ACHN (cell line): ENCODE measurements at regions not wholly inside any gene's neighbourhood (a gene's known extent, or its start where the extent isn't known, plus 50 kb on each side); places are given as distances from the start of the nearest gene placed in this dataset.
"Not testable (repeated sequence)": the region's sequence is repeated elsewhere in the genome, so short reads cannot be mapped to it uniquely, and the experiment has no call there.

Experiments
- DNase-seq: peaks from one replicate; pipeline ENCODE4 v3.0.0-alpha.2; 2015
- in situ Hi-C: cut with HindIII; loops from 2 replicates; pipeline ENCODE4 v1.10.0; 2017; ENCODE audit warnings: low sequenced_read_pairs, low pct_ligation_motif_present, low pct_unique_long_range_greater_than_20kb

DNA sequence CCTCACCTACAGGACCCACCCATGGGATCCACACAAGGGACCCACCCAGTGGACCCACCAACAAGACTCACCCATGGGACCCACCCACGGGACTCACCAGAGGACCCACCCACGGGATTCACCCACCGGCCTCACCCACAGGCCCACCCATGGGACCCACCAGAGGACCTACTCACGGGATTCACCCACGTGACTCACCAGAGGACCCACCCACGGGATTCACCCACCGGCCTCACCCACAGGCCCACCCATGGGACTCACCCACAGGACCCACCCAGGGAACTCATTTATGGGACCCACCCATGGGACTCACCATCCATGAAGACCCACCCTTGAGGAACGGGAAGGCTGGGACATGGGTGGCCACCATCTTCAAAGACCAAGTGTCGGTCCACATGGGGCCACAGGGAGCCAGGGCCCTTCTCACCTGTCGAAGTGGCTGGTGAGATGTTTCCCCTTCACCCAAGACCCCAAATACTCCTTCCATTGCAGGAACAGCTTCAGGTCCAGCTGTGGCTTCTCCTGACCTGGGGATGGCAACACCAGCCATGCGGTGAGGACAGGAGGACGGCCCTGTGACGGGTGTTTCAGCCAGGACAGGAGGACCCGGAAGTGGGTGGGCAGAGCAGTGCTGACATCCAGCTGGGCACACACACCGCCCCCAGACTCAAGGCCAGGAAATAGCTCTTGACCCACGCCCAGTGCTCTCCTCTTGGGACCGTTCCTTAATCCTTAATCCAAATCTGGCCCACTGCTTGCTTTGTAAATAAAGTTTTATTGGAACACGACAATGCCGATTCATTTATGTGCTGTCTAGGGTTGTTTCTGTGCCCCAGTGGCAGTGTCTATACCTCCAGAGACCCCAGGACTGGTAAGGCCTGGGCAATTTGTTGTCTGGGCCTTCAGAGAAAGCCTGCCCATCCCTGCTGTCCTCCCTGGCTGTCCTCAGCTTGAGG lies 1005.1 kb downstream of the BRD1 start:
- in situ Hi-C loops = no loop called here
- no peak for DNase-seq

DNA sequence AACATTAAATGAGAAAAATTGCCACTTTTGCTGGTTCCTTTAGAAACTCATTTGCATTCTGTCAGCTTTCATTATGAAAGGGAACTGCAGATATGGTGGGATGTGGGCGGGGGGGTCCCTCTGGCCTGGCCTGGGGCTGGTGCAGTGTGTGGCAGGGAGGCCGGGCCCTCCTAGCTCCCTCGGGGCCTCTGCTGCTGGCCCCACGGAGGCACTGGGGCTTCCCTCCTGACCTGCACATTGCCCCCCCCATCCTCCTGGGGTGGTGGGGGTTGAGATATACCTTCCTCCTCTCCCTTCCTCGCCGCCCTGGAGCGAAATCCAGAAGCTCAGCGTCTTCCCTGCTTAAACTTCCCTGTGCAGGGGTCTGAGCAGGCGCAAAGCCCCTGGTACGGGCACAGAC lies 1005.9 kb downstream of the BRD1 start:
- in situ Hi-C loops = no loop called here
- DNase-seq = no peak

DNA sequence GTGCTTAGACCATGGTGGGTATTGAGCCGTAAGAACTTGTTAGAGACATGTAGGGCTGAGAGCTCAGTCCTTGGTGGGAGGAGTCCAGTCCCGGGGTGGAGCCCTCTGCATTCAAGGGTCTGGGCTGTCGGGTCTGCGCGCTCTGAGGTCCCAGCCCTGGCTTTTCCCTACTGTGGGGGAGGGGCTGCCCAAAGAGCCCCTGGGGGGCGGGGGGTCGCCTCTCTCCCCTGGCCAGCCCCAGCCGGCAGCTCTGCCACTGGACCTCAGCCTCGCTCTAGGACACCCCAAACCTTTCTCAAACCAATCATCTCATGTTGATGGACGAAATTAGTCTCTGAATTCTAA lies 1006.4 kb downstream of the BRD1 start:
- no peak for DNase-seq
- in situ Hi-C loops = no loop called here

DNA sequence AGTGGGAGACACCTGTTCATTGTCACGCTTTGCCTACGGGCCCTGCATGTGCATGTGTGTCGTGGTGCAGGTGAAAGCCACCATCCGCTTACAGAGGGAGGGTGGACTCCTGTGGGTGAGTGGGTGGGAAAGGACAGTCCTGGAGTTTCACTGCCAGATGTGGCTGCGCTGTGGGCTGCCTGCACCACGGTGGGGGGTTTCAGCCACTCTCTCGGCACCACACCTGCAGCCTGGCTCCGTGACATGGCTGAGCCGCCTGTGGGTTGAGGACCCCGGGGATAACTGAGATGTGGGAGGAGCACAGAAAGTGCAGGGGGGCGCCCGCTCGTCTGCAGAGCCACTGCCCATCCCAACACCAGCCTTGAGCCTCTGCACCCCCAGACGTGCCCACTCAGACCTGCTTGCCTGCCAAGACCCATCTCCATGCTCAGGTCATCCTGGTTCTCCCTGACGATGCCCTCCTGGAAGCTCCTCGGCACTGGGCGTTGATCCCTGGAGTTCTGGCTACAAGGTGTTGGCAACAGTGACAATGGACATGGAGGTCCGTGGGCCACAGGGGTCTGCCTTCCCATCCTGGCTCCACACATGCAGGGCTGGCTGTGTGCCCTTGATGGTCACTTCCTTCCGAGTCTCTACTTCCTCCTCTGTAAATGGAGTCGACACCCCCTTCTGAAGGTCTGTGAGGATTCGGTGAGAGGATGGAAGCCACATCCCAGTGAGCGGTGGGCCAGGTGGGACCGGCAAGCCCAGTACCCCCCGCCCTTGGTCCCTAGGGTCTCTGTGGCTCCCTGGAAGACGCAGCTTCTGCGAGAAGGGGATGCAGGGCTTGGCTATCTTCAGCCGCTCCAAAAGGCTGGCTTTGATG lies 1007.0 kb downstream of the BRD1 start:
- DNase-seq = no peak
- in situ Hi-C loops = no loop called here

DNA sequence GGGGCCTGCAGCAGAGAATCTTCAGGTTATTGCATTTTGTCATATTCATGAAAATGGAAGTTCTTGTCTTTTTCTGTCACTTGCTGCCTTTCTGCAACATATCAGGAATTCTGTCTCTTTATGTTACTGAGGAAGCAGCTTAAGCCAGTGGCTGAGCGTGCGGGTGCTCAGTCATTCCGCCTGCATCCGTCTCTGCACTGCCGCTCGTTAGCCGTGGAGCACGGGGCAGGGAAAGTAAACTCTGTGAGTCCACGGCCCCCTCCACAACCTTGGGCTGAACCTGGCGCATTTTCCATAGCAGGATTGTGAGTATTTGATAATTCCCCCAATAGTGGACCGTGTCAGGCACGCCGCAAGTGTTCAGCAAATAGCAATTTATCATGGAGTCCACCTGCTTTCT lies 1007.7 kb downstream of the BRD1 start:
- in situ Hi-C loops = no loop called here
- DNase-seq = no peak

DNA sequence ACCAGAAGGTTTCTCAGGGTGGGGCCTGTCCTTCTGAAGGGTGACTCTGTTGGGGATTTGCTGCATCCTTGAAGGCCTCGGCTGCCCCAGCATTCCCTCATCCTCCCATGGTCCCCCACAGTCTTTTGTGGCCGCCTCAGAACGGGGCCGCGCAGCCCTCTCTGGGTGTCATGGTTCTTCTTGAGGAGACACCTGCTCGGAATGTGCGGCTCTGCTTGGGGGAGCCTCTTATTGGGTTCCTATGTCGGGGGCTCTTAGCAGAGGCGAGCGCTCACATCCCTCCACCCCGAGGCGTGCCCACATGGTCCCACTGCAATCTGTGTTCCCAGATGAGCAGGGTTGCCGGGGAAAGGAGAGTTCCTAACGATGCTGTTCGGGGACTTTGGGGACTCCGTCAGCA lies 1008.4 kb downstream of the BRD1 start:
- DNase-seq = no peak
- in situ Hi-C loops = no loop called here

DNA sequence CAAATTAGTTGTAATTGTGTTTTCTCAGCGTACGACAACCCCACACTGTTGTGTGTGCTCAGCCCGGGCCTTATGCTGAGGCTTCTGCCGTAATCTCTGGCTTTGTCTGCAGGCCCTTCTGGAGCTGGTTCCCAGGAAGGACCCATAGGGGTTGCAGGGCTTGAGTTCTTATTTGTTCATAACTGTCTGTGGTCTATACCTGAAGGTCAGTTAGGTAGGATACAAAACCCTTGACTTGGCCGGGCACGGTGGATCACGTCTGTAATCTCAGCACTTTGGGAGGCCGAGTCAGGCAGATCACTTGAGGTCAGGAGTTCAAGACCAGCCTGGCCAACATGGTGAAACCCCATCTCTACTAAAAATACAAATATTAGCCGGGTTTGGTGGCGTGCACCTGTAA lies 1010.2 kb downstream of the BRD1 start:
- DNase-seq, in situ Hi-C loops: not testable (repeated sequence)

DNA sequence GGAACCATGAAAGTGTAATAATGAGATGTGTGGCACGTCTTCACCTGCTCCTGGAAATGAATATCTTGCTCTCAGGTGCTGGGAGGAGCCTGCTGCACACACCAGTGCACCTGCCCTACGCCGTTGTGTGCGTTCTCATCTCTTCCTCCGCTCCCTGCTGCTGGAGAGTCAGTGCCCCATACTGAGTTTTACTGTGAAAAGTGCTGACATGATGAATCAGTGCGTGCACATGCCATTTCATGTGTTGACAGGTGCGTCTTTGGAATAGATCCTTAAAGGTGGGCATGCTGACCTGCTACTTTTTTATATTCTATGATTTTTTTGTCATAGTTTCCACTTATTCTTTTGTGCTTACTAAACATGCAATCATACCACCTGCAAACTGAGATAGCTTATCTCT lies 1015.8 kb downstream of the BRD1 start:
- in situ Hi-C loops = no loop called here
- no peak for DNase-seq

DNA sequence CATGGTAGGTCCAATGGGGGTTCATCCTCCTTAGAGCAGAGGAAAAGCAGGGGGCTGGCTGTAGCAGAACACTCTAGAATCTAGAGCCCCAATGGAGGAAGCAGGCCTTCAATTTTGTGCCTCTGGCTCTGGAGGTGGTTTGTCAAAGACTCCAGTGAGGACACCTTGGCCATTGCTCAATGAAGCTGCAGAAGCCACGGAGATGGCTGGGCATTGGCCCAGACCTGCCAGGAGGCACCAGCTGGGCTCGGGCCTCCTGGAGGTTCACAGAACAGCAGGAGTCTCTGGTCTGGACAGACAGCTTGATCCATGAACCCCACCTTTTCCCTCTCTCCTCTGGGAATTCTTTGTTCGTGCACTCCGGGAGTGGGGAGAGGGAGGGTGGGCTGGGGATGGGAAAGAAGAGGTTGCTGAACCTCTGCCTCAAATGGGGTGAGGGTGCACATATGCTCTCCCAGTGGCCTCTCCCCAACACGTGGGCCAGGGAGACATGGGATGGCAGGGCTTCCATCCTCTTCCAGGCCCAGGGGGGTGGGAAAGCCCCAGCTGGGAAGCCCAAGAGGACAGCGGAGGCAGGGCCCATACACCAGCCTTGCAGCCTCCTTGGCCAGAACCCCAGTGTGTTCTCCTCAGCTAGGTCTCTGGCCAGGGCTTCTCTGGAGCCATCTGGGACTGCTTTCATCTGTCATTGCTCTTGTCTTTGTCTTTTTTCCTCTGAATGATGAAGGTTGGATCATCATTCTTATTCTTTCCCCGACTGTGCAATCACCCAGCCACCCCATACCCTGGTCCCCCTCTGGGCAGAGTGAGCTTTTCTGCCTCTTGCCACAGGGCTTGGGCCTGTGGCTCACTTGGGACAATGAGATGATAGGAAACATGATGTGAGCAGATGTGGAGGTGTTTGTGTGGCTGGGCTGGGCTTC lies 1019.4 kb downstream of the BRD1 start:
- in situ Hi-C loops = no loop called here
- DNase-seq = no peak

DNA sequence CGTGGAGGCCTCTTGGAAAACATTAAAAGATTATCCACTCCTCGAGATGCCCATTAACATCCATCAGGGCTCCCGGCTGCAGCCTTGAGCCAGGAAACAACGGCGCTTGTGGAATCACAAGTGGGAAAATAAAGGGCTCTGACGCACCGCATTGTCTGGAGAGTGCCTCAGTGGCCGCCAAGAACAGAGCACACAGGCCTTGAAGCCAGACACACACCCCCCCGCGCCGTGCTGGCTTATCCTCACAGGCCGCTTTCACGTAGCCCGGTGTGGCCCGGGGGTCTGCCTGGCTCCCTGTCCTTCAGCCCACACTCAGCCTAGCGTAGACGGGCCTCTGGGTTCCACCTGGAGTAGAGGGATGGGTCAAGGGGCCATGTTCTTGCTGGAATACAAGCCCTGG lies 1020.5 kb downstream of the BRD1 start:
- DNase-seq = no peak
- in situ Hi-C loops = no loop called here

DNA sequence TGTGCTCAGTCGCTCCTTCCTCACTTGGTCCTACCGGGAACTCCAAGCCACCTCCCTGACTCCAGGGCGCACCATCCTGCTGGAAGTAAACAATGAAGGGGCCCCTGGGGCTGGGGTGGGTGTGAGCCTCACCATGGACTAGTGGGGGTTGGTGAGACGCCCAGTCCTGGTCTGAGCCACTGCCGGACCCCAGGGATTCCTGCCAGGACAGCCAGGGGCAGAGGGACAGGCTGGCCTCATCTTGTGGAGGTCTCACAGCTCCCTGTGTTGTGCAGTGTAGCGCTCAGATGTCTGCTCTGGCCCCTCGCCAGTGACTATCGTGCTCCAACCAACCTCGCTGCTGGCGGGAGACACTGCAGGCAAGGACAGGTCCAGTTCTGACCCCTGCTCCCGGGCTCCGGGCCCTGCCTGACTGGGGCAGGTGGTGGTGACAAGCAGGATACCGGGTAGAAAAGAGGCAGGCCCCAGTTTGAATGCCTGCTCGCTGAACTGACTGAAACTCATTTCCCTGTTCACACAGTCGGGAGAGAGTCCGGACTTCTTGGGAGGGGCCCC lies 1021.4 kb downstream of the BRD1 start:
- no peak for DNase-seq
- in situ Hi-C loops = no loop called here

DNA sequence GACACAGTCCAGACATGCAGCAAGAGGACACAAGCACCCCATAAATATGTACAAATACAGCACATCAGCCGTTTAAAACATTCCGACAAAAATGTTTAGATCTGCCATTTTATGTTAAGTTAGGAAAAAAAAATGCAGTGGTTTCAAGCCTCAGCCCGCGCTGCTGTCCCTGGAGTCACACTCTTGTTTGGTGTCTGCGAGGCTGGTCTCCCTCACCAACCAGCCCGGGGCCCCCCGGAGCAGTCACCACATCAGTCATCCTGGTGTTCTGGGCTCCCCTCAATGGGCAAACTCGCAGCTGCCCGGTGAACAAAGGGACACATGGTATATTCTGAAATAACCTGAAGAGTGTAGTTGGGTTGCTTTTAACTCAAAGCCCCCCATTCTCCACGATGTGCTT lies 1022.2 kb downstream of the BRD1 start:
- no peak for DNase-seq
- in situ Hi-C loops = no loop called here

DNA sequence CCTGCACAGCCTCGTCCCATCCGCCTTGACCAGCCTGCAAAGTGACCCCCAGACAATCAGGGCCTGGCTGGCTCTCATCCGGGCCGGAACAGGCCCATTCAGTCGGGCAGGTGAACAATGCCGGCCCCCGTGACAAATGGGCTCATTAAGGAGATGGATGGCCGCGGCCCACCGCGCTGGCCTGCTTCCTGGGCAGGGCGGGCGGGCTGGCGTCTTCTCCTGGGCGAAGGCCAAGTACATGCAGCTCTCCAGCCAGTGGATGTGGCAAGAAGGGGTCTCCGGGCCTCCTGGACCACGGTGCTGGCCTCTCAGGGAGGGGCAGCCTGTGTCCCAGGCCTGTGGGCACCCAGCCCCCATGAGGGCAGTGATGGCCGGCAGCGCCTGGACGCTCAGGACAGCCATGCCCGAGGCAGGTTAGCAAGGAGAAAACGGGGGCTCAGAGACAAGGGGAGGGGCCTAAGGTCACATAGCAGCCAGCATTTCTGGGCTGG lies 1022.8 kb downstream of the BRD1 start:
- DNase-seq = no peak
- in situ Hi-C loops = no loop called here

DNA sequence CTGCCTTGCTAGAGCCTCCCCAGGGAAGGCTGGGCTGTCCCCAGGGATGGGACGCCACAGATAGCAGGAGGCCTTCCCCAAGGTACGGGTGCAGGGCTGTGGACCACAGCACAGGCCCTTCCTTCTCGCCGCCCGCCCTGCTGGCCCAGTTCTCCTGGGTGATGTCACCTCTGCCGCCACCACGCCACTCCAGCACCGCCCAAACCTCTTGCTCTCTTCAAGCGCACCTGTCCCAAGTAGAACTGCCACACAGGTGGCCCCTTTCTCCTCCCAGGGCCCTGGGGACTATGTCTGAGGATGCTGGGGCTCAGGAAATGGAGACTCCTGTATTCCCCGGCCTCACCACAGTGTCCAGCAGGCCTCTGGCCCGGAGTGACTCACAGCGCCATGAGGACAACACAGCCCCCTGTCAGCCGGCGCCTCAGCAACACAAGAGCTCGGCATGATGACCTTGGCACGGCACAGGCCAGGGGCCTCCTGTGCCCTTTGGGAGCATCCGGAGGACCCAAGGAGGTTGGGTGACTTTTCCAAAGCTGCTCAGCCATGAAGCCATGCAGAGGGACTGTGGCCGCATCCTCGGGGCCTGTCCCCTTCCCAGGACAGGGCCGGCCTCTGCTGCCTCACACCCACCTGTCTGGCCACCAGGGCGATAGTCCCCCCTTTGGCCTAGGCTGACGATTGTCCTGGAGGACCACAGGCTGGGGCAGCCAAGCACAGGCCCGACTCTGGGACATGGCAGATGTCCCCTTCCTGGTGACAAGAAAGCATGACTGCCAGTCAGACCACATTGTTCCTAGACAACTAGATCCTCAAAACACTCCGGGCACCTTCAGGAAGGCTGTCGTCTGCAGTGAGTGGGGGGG lies 1023.5 kb downstream of the BRD1 start:
- in situ Hi-C loops = no loop called here
- DNase-seq = no peak

DNA sequence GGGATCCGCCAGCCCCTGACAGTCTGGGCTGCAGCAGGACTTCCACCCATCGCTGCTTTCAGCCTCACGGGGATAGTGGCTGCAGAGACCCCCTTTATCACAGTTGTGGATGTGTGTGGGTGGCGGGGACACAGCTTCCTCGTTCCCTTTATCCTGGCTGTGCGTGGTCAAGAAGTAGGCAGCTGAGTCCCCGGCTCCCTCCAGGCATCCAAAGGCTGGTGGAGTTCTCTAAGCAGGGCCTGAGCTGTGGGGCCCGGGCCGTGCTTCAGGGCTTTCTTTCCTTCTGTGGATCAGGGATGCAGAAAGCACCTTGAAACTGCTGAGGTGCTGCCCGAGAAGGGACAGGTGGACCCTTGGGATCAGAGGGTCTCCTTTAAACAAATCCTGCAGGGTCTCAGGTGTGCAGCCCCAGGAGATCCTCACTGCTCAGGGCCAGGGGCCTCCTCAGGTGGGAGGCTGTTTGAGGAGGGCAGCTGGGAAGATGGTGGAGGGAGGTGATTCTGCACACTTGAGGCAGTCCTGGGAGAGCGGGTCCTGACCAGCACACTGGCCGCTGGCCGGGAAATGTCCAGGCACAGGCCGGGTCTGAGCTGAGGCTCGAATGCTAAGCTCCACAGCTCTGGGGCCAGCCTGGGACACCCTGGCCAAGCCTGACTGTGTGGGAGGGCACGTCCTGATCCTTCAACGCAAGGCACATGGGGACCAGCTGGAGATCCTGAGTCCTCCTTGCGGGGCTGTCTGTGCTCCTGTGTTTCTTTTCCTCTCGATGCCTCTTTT lies 1024.3 kb downstream of the BRD1 start:
- no peak for DNase-seq
- in situ Hi-C loops = no loop called here

DNA sequence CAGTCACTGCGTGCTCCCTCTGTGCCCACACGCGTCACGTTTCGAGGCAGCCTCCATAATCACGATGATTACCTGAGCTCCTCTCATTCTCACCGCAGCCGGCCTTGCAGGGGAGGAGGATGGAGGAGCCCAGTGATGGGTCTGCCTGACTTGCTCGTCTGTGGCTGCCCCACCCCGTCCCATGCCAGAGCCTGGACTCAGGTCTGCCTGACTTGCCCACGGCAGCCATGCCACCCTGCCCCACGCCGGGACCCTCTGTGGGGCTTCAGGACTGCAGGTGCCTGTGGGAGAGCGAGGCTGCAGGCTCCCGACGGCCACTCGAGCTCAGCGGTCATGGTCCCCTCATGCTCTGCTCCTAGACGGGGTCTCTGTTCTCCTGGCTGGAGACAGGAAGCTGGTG lies 1025.1 kb downstream of the BRD1 start:
- in situ Hi-C loops = no loop called here
- DNase-seq = no peak
